ENCODE measurements at regions not wholly inside any gene's neighbourhood (a gene's known extent, or its start where the extent isn't known, plus 50 kb on each side); places are given as distances from the start of the nearest gene placed in this dataset.

GRCh38 chr20:60669211-60669610 lies 582.9 kb upstream of the CDH4 start:
- TF ChIP-seq BACH2 (CRISPR knock-in tag; IDR thresholded peaks at IDR 0.05; ENCODE audit: borderline replicate concordance), result no peak
- TF ChIP-seq PATZ1 (CRISPR knock-in tag; IDR thresholded peaks at IDR 0.05; ENCODE audit: borderline replicate concordance), result no peak
- no peak for TF ChIP-seq TOX (CRISPR knock-in tag; IDR thresholded peaks at IDR 0.05; ENCODE audit: borderline replicate concordance)
- no peak for TF ChIP-seq ZFP3 (CRISPR knock-in tag; IDR thresholded peaks at IDR 0.05)
- TF ChIP-seq CREB5 (CRISPR knock-in tag; IDR thresholded peaks at IDR 0.05; ENCODE audit: low read depth), result no peak
- TF ChIP-seq PPARA (CRISPR knock-in tag; IDR thresholded peaks at IDR 0.05; ENCODE audit: borderline replicate concordance), result no peak
- no peak for TF ChIP-seq RARB (CRISPR knock-in tag; IDR thresholded peaks at IDR 0.05)
- no peak for TF ChIP-seq ZNF8 (CRISPR knock-in tag; IDR thresholded peaks at IDR 0.05)
- TF ChIP-seq TSHZ2 (CRISPR knock-in tag; IDR thresholded peaks at IDR 0.05), result no peak
